ENCODE measurements at regions not wholly inside any gene's neighbourhood (a gene's known extent, or its start where the extent isn't known, plus 50 kb on each side); places are given as distances from the start of the nearest gene placed in this dataset.

DNA sequence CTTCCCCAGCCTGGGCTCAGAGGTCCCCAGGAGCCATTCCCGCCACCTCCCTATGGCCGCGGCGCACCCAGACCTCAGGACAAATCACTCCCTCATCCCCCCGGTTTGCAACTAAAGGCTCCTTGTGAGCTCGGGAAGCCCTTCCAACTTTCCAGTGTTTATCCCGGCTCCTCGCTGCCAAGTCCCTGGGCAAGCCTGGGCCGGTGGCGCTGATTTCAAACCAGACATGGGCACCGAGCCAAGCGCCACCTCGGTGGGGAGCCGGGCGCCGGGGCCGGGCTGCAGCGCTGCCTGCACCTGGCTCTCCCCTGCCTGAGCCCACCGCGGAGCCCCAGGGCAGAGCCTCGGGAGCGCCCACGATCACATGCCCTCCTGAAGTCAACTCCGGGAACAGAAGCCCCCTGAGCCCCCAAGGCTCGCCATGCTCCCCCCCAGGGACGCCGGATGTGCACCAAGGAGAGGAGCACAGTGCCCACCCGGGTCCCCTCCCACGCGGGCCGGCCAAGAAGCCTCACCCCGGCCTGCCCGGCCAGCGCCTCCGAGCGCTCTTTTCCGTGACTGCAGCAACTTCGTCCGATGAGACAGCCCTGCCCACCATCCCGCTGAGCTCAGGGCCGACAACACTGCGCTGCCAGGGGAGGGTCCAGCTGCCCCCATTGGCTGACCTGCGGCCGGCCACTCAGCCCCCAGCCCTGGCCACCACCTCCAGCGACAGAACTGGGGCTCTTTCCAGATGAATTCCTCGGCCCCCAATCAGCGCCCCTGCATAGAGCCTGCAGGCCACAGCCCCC is 50.0 kb downstream of the NCOR2 start:
- Histone ChIP-seq H3K36me3 (ENCODE audit: control insufficient read depth, insufficient read depth, low read length) (peaks cover 3% of the 10 kb centered on the region), H3K27me3 (ENCODE audit: control insufficient read depth, insufficient read depth, low read length) (no peaks in the 10 kb centered on the region), H3K27ac (ENCODE audit: insufficient read depth, low read length) (peak overlapping the region; percentile 90), H3K9ac (ENCODE audit: insufficient read depth, low read length) (peak overlapping the region; percentile 92), H3K4me3 (replicated peaks in 1 of 4; ENCODE audit: control extremely low read depth in 1 of 4, insufficient read depth in 1 of 4, low read depth in 3 of 4, low read length in 4 of 4) (peak overlapping the region in 3 of 4 experiments; percentile 10 to 56 (median 24)), H3K4me1 (ENCODE audit: control insufficient read depth, extremely low read depth, insufficient read depth, low read length) (peaks cover 33% of the 10 kb centered on the region), H2AFZ (ENCODE audit: low read length) (no peak overlapping the region), H3K79me2 (ENCODE audit: control insufficient read depth, insufficient read depth, low read length) (peaks cover 40% of the 10 kb centered on the region), H3K9me3 (ENCODE audit: control insufficient read depth, insufficient read depth, low read depth, low read length) (no peaks in the 10 kb centered on the region), H3K4me2 (ENCODE audit: extremely low read depth, insufficient read depth, low read length) (peak overlapping the region; percentile 81), H4K20me1 (ENCODE audit: control insufficient read depth, extremely low read depth, insufficient read depth, low read length) (peaks cover 2% of the 10 kb centered on the region)
- DNase-seq (ENCODE audit: low read depth in 2 of 2) = peak; percentile 48 to 58
- TF ChIP-seq CTCF (conservative IDR thresholded peaks at IDR 0.05 in 1 of 2, IDR thresholded peaks at IDR 0.05 in 1 of 2; ENCODE audit: low read depth in 1 of 2, low read length in 2 of 2) (peak in 1 of 2 donors; percentile 12), EZH2 (IDR thresholded peaks at IDR 0.05; ENCODE audit: low read length, missing control alignments) (no peak)

DNA sequence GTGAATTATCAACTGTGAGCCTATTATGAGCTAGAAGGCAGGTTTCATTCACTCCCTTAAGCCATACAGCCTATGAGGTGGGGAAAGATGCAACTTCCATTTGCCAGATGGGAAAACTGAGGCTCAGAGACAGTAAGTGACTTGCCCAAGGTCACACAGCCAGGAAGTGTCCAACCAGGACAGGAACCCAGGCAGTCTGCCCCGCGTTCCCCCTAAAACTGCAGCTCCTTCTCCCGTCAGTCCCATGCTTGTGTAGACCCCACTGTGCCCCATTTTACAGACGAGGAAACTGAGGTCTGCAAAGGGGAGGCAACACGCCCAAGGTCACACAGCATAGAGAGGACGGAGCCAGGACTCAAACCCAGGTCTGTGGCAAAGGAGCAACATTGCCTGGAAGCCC is 50.6 kb downstream of the NCOR2 start:
- DNase-seq (ENCODE audit: low read depth in 2 of 2) = no peak
- Histone ChIP-seq H2AFZ (ENCODE audit: low read length) (no peak overlapping the region), H3K4me1 (ENCODE audit: control insufficient read depth, extremely low read depth, insufficient read depth, low read length) (peaks cover 36% of the 10 kb centered on the region), H3K4me2 (ENCODE audit: extremely low read depth, insufficient read depth, low read length) (peak overlapping the region; percentile 81), H4K20me1 (ENCODE audit: control insufficient read depth, extremely low read depth, insufficient read depth, low read length) (peaks cover 2% of the 10 kb centered on the region), H3K36me3 (ENCODE audit: control insufficient read depth, insufficient read depth, low read length) (peaks cover 3% of the 10 kb centered on the region), H3K4me3 (replicated peaks in 1 of 4; ENCODE audit: control extremely low read depth in 1 of 4, insufficient read depth in 1 of 4, low read depth in 3 of 4, low read length in 4 of 4) (peak overlapping the region in 3 of 4 experiments; percentile 6 to 56 (median 10)), H3K27ac (ENCODE audit: insufficient read depth, low read length) (peak overlapping the region; percentile 90), H3K27me3 (ENCODE audit: control insufficient read depth, insufficient read depth, low read length) (no peaks in the 10 kb centered on the region), H3K79me2 (ENCODE audit: control insufficient read depth, insufficient read depth, low read length) (peaks cover 43% of the 10 kb centered on the region), H3K9me3 (ENCODE audit: control insufficient read depth, insufficient read depth, low read depth, low read length) (no peaks in the 10 kb centered on the region), H3K9ac (ENCODE audit: insufficient read depth, low read length) (no peak overlapping the region)
- no peak for TF ChIP-seq CTCF (conservative IDR thresholded peaks at IDR 0.05 in 1 of 2, IDR thresholded peaks at IDR 0.05 in 1 of 2; ENCODE audit: low read depth in 1 of 2, low read length in 2 of 2)
- no peak for TF ChIP-seq EZH2 (IDR thresholded peaks at IDR 0.05; ENCODE audit: low read length, missing control alignments)

- Histone ChIP-seq H3K4me3 (replicated peaks in 1 of 4; ENCODE audit: control extremely low read depth in 1 of 4, insufficient read depth in 1 of 4, low read depth in 3 of 4, low read length in 4 of 4) (no peak overlapping the region), H2AFZ (ENCODE audit: low read length) (no peak overlapping the region), H3K9me3 (ENCODE audit: control insufficient read depth, insufficient read depth, low read depth, low read length) (no peaks in the 10 kb centered on the region), H3K36me3 (ENCODE audit: control insufficient read depth, insufficient read depth, low read length) (peaks cover 3% of the 10 kb centered on the region), H3K79me2 (ENCODE audit: control insufficient read depth, insufficient read depth, low read length) (peaks cover 40% of the 10 kb centered on the region), H3K27ac (ENCODE audit: insufficient read depth, low read length) (no peak overlapping the region), H3K9ac (ENCODE audit: insufficient read depth, low read length) (no peak overlapping the region), H3K27me3 (ENCODE audit: control insufficient read depth, insufficient read depth, low read length) (no peaks in the 10 kb centered on the region), H4K20me1 (ENCODE audit: control insufficient read depth, extremely low read depth, insufficient read depth, low read length) (peaks cover 2% of the 10 kb centered on the region), H3K4me2 (ENCODE audit: extremely low read depth, insufficient read depth, low read length) (no peak overlapping the region), H3K4me1 (ENCODE audit: control insufficient read depth, extremely low read depth, insufficient read depth, low read length) (peaks cover 36% of the 10 kb centered on the region)
- no peak for TF ChIP-seq EZH2 (IDR thresholded peaks at IDR 0.05; ENCODE audit: low read length, missing control alignments)
- TF ChIP-seq CTCF (conservative IDR thresholded peaks at IDR 0.05 in 1 of 2, IDR thresholded peaks at IDR 0.05 in 1 of 2; ENCODE audit: low read depth in 1 of 2, low read length in 2 of 2) = no peak
- DNase-seq (ENCODE audit: low read depth in 2 of 2) = no peak
These were observed 51.4 kb downstream of the NCOR2 start for GRCh38 chr12:124515981-124516380.

Data from fibroblast of lung (primary cell).